HEK293 (cell line): ENCODE measurements at regions not wholly inside any gene's neighbourhood (a gene's known extent, or its start where the extent isn't known, plus 50 kb on each side); places are given as distances from the start of the nearest gene placed in this dataset.

Experiments used
- CTCF ChIA-PET: fragments of 350-600 bp; formaldehyde crosslinking; extraction: SDS; loops from one replicate; lab custom pipeline; 2021; ENCODE audit warnings: antibody characterized with exemption; lab: Yijun Ruan, JAX
- POLR2A ChIA-PET: fragments of 300-600 bp; formaldehyde crosslinking; extraction: SDS; loops from one replicate; lab custom pipeline; 2020; ENCODE audit warnings: antibody characterized with exemption, inconsistent platforms; lab: Yijun Ruan, JAX
- H3K27ac ChIP-seq: fragments of 200-500 bp; sonication (Bioruptor generic); 2 replicates; pipeline ENCODE4 v1.5.1; 2014; ENCODE audit warnings: low read depth, low read length, control low read depth, inconsistent platforms; ENCODE audit errors: extremely low read depth
- H3K36me3 ChIP-seq, 2 experiments: fragments of 200-500 bp in 1 of 2; sonication (Bioruptor generic) in 1 of 2; 1 replicate in 1 of 2; 2 replicates in 1 of 2; pipeline ENCODE4 v1.5.1; 2014 to 2017; ENCODE audit warnings: inconsistent platforms in 2 of 2, low read length in 2 of 2; ENCODE audit not compliant: control insufficient read depth in 2 of 2, insufficient read depth in 1 of 2
- H3K4me1 ChIP-seq: fragments of 200-500 bp; sonication (Bioruptor generic); 2 replicates; pipeline ENCODE4 v1.5.1; 2014; ENCODE audit warnings: mild to moderate bottlenecking, low read length, inconsistent platforms; ENCODE audit not compliant: control insufficient read depth, insufficient read depth
- H3K4me3 ChIP-seq: 2 replicates; pipeline ENCODE4 v1.5.1; 2011; ENCODE audit warnings: low read depth, mild to moderate bottlenecking, control low read depth, low read length, moderate library complexity
- H3K9me3 ChIP-seq: fragments of 200-500 bp; sonication (Bioruptor generic); 2 replicates; pipeline ENCODE4 v1.5.1; 2014; ENCODE audit warnings: low read depth, low read length, inconsistent platforms; ENCODE audit not compliant: control insufficient read depth, insufficient read depth
- EGR2 ChIP-seq: fragments of 450-650 bp; formaldehyde crosslinking; IDR thresholded peaks from 2 replicates; pipeline ENCODE4 v1.5.1; 2016; ENCODE audit warnings: low read depth, missing biosample characterization, missing genetic modification characterization
- IKZF3 ChIP-seq: fragments of 450-650 bp; IDR thresholded peaks from 2 replicates; pipeline ENCODE4 v1.5.0; 2018; ENCODE audit warnings: missing biosample characterization, mild to moderate bottlenecking, missing genetic modification characterization, moderate library complexity
- KLF9 ChIP-seq: fragments of 450-650 bp; formaldehyde crosslinking; IDR thresholded peaks from 2 replicates; pipeline ENCODE4 v1.5.1; 2016; ENCODE audit warnings: missing biosample characterization, missing genetic modification characterization, low read depth
- WT1 ChIP-seq: fragments of 450-650 bp; formaldehyde crosslinking; IDR thresholded peaks from 2 replicates; pipeline ENCODE4 v1.5.1; 2016; ENCODE audit warnings: missing biosample characterization, missing genetic modification characterization
- YY1 ChIP-seq: fragments of 450-650 bp; formaldehyde crosslinking; IDR thresholded peaks from 2 replicates; pipeline ENCODE4 v1.5.1; 2018; ENCODE audit warnings: missing biosample characterization, missing genetic modification characterization
- ZFHX2 ChIP-seq: fragments of 450-650 bp; formaldehyde crosslinking; conservative IDR thresholded peaks from 2 replicates; pipeline ENCODE4 v1.5.1; 2016; ENCODE audit warnings: missing biosample characterization, missing genetic modification characterization
- ZNF19 ChIP-seq: fragments of 450-650 bp; formaldehyde crosslinking; IDR thresholded peaks from 2 replicates; pipeline ENCODE4; 2016; ENCODE audit warnings: missing biosample characterization, missing genetic modification characterization, low read depth
- ZNF274 ChIP-seq, 2 experiments: fragments of 200-500 bp in 1 of 2; fragments of 450-650 bp in 1 of 2; sonication (Bioruptor generic) in 1 of 2; formaldehyde crosslinking in 1 of 2; IDR thresholded peaks; 2 replicates each; pipeline versions ENCODE4 v1.5.1 to v1.6.1; 2014 to 2016; ENCODE audit warnings: borderline replicate concordance in 1 of 2, inconsistent platforms in 1 of 2, low read length in 1 of 2, missing biosample characterization in 1 of 2, missing genetic modification characterization in 1 of 2
- ZNF391 ChIP-seq: fragments of 450-650 bp; formaldehyde crosslinking; IDR thresholded peaks from 2 replicates; pipeline ENCODE4 v1.5.1; 2016; ENCODE audit warnings: low read depth, missing biosample characterization, missing genetic modification characterization, borderline replicate concordance
- ZNF658 ChIP-seq: fragments of 450-650 bp; formaldehyde crosslinking; IDR thresholded peaks from 2 replicates; pipeline ENCODE4; 2016; ENCODE audit warnings: missing biosample characterization, missing genetic modification characterization
- TF ChIP-seq, protein P1 (sequence below): fragments of 450-650 bp; formaldehyde crosslinking; optimal IDR thresholded peaks from 2 replicates; pipeline ENCODE3; 2016; ENCODE audit warnings: missing biosample characterization, mild to moderate bottlenecking, missing genetic modification characterization
- TF ChIP-seq, protein P2 (sequence below): fragments of 450-650 bp; formaldehyde crosslinking; IDR thresholded peaks from 2 replicates; pipeline ENCODE4 v1.5.1; 2016; ENCODE audit warnings: missing biosample characterization, missing genetic modification characterization
- TF ChIP-seq, protein P3 (sequence below): fragments of 450-650 bp; formaldehyde crosslinking; IDR thresholded peaks from 2 replicates; pipeline ENCODE4 v1.5.1; 2016; ENCODE audit warnings: missing biosample characterization, missing genetic modification characterization
- TF ChIP-seq, protein P4 (sequence below): fragments of 450-650 bp; formaldehyde crosslinking; IDR thresholded peaks from 2 replicates; pipeline ENCODE4 v1.5.1; 2016; ENCODE audit warnings: missing biosample characterization, missing genetic modification characterization, low read depth

DNA sequence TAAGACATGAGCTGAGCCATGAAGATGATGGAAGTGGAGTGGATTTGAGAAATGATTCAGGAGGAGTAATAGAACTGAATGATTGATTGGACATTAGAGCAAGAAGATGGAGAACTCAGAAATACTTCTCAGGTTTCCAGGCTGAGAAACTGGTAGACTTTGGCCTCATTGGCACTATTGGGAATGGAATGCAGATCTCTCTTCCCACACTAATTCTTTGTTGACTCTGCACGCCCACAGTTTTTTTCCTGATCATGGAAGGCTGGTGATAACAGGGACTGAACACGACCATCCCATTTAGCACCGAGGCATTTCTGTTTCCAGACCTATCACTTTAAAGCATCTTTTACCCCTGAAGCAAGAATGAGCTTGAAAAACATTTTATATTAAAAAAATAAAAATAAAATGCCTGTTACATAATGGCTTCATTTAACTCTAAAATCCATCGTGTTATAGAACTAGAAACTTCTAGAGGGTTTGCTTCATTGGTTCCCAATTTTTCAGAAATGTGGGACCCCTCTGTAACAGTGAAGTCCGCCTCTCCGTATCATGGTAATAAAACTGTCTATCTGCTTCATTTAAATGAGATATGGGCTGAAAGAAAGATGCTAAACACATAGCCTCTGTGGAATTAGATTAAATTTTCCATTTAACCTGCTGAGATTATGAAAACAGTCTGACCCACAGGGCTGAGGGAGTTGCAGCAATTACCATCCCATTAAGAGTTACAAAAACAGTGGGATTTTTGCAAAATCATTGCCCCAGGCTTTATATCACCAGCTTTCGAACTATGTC, 562.0 kb upstream of the CFAP20DC start:
- ChIA-PET POLR2A (no interaction called here), CTCF (interaction anchor here (0.6 kb wide), 1 partner anchor 34 kb away, joined by 3 read pairs; no protein-coding TSS in a partner anchor)
- H3K36me3 ChIP-seq, result no peaks in the 10 kb centered on the region
- TF ChIP-seq ZFHX2, result peak; percentile 79
- TF ChIP-seq, protein P1, sequence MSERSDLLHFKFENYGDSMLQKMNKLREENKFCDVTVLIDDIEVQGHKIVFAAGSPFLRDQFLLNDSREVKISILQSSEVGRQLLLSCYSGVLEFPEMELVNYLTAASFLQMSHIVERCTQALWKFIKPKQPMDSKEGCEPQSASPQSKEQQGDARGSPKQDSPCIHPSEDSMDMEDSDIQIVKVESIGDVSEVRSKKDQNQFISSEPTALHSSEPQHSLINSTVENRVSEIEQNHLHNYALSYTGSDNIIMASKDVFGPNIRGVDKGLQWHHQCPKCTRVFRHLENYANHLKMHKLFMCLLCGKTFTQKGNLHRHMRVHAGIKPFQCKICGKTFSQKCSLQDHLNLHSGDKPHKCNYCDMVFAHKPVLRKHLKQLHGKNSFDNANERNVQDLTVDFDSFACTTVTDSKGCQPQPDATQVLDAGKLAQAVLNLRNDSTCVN (tag by site-specific recombination), result no peak
- TF ChIP-seq WT1 (tag by site-specific recombination), result peak; percentile 47; the same call in 1 of the 2 replicates
- TF ChIP-seq EGR2 (tag by site-specific recombination), result peak; percentile 69; the same call in 1 of the 2 replicates
- H3K9me3 ChIP-seq, result no peaks in the 10 kb centered on the region
- no peak overlapping the region for H3K4me3 ChIP-seq
- no peak overlapping the region for H3K27ac ChIP-seq
- no peaks in the 10 kb centered on the region for H3K4me1 ChIP-seq

DNA sequence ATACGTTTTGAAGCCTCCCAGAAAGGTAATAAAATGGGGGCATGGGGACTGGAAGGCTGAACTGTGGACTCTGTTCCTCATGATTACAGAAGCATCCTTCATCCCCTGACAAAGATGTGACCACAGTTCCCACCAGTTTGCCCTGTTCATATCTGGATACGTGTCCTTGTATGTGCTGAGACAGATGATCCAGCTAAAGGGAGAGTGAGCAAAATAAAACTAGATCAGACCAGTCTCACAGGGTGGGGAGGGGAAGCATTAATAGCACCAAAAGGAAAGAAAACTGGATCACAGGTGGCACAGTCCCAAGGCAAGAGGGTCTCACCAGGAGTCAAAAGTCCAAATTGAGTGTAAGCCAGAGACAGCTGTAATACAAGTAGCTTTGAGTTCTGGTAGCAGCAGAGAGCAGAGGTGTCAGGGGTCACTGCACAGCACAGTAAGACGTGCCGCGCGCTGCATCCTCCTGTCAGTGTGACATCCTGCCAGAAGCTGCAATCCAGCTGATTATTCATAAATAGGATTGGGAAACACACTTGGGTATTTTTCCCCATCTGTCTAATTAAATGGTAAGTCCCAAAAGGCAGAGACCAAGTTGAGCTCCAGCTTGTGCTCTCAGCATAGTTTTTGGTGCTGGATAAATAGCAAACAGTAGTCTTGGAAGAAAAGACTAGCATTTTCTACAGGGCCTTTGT, 560.0 kb upstream of the CFAP20DC start:
- CTCF ChIA-PET, result no interaction called here
- Histone ChIP-seq H3K9me3 (no peaks in the 10 kb centered on the region), H3K36me3 (no peaks in the 10 kb centered on the region), H3K27ac (no peak overlapping the region), H3K4me1 (no peaks in the 10 kb centered on the region), H3K4me3 (no peak overlapping the region)
- POLR2A ChIA-PET, result no interaction called here
- TF ChIP-seq, protein P2, sequence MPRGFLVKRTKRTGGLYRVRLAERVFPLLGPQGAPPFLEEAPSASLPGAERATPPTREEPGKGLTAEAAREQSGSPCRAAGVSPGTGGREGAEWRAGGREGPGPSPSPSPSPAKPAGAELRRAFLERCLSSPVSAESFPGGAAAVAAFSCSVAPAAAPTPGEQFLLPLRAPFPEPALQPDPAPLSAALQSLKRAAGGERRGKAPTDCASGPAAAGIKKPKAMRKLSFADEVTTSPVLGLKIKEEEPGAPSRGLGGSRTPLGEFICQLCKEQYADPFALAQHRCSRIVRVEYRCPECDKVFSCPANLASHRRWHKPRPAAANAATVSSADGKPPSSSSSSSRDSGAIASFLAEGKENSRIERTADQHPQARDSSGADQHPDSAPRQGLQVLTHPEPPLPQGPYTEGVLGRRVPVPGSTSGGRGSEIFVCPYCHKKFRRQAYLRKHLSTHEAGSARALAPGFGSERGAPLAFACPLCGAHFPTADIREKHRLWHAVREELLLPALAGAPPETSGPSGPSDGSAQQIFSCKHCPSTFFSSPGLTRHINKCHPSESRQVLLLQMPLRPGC, result no peak
- no peak for TF ChIP-seq KLF9
- TF ChIP-seq ZNF19 (tag by site-specific recombination), result no peak
- TF ChIP-seq, protein P3, sequence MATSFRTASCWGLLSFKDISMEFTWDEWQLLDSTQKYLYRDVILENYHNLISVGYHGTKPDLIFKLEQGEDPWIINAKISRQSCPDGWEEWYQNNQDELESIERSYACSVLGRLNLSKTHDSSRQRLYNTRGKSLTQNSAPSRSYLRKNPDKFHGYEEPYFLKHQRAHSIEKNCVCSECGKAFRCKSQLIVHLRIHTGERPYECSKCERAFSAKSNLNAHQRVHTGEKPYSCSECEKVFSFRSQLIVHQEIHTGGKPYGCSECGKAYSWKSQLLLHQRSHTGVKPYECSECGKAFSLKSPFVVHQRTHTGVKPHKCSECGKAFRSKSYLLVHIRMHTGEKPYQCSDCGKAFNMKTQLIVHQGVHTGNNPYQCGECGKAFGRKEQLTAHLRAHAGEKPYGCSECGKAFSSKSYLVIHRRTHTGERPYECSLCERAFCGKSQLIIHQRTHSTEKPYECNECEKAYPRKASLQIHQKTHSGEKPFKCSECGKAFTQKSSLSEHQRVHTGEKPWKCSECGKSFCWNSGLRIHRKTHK (tag by site-specific recombination), result no peak
- TF ChIP-seq YY1 (tag by site-specific recombination), result no peak
- TF ChIP-seq, protein P4, sequence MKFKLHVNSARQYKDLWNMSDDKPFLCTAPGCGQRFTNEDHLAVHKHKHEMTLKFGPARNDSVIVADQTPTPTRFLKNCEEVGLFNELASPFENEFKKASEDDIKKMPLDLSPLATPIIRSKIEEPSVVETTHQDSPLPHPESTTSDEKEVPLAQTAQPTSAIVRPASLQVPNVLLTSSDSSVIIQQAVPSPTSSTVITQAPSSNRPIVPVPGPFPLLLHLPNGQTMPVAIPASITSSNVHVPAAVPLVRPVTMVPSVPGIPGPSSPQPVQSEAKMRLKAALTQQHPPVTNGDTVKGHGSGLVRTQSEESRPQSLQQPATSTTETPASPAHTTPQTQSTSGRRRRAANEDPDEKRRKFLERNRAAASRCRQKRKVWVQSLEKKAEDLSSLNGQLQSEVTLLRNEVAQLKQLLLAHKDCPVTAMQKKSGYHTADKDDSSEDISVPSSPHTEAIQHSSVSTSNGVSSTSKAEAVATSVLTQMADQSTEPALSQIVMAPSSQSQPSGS (tag by site-specific recombination), result no peak
- no peak for TF ChIP-seq IKZF3 (tag by site-specific recombination)
- TF ChIP-seq ZNF274 (IDR thresholded peaks at IDR 0.05; ENCODE audit: low read length), result no peak
- no peak for TF ChIP-seq ZNF274 (tag by site-specific recombination; IDR thresholded peaks at IDR 0.05; ENCODE audit: borderline replicate concordance)
- no peak for TF ChIP-seq ZNF391 (tag by site-specific recombination)
- TF ChIP-seq ZNF658, result no peak
